T-helper 2 cell (primary cell): ENCODE measurements at regions not wholly inside any gene's neighbourhood (a gene's known extent, or its start where the extent isn't known, plus 50 kb on each side); places are given as distances from the start of the nearest gene placed in this dataset.
A peak's percentile ranks its signal among the peaks of the same experiment; 100 is the strongest.
"Not testable (repeated sequence)": the region's sequence is repeated elsewhere in the genome, so short reads cannot be mapped to it uniquely, and the experiment has no call there.

Experiments used
- DNase-seq, 5 experiments: peaks; one replicate each; pipeline versions ENCODE4 v3.0.0 to v3.0.0-alpha.2; 2012 to 2022

- no peak for DNase-seq
These were observed 69.5 kb downstream of the TPRA1 start for GRCh38 chr3:127520993-127521392.

GRCh38 chr3:127518456-127519081, 72.0 kb downstream of the TPRA1 start:
- no peak for DNase-seq

DNA sequence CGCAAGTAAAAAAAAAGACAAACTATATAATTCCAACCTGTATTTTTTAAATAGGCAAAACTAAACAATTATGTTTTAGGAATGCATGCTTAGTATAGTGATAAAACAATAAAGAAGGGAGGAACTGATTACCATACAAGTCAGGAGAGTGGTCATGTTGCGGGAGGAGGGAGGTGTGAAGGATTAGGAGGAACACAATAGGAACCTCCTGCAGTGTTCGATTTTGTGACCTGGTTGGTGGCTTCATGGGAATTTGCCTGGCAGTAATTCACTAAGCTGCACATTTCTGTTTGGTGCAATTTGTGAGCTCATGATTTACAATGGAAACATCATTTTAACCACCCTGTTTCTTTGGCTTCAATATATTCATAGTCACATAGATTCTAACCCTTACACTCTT, 78.3 kb downstream of the TPRA1 start:
- no peak for DNase-seq

- DNase-seq: no peak
These were observed 89.4 kb downstream of the TPRA1 start for GRCh38 chr3:127501177-127501576.

DNA sequence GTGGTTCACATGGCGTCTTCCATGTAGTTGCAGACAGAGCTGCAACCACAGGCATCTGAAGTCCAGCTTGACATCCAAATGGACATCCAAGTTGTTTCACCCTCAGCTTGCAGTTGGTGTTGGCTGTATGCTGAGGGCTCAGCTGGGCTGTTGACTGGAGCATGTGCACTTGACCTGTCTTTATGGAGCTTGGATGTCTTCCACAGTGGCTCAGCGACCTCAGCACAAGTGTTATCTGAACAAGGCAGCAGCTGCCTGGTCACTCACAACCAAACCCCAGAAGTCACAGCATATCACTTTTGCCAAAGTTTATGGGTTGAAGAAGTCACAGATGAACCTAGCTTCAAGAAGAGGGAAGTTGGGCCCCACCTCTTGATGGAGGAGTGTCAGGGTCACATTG, 92.9 kb downstream of the TPRA1 start:
- DNase-seq: no peak

DNA sequence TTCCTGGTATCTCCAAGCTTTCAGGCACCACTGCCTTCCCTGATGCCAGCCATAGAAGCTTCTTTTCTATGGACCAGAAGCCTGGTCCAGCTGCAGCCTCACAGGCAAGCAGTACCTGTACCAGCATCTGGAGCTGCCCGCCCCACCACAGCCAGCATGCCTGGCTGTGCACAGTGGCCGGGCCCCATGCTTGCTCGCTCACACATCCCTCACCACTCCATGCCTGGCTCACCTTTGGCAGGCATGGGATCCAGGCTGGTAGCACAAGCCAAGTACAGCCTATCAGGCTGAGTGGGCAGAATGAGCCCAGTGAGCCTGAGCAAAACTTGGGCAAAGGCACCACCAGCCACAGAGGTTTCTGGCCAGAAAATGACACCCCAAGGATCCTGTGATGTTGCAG, 93.4 kb downstream of the TPRA1 start:
- DNase-seq: no peak

DNA sequence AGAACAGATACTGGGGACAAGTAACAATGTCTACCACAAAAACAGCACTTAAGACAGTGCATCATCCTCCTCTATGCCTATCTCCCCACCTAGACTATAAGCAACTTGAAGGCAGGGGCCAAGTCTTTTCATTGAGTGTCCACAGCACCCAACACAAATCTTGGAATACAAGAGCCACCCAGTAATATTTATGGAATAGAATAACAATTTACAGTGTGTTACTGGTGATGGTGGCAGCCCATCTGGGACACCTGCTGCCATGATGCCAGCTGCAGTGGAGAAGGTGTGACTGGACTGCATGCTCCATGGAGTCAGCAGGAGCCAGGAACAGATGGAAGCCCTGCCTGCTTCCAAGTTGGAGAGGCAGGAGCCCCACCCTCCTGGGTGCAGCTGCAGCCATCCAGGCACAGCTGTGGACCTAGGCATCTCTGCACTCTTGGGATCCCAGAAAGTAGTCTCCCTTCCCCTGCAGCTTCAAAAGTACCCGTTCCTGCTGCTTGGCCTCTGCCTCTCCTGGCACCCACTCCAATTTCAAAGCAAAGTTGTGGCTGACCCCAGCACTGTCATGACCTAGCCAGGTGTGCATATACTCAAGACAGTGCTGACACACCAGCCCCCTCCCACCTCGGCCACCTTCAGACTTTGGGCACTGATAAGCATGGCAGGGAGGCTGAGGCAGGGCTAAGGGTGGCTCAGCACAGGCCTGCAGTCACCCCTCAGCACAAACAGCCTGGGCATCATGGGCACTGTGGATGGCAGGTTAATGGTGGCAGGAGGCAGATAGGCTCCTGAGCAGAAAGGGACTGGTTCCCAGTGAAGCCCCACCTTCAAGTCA, 94.5 kb downstream of the TPRA1 start:
- DNase-seq: no peak

GRCh38 chr3:127493924-127494646, 96.4 kb downstream of the TPRA1 start:
- no peak for DNase-seq

- no peak for DNase-seq
These were observed 98.1 kb downstream of the TPRA1 start for GRCh38 chr3:127492426-127492825.

DNA sequence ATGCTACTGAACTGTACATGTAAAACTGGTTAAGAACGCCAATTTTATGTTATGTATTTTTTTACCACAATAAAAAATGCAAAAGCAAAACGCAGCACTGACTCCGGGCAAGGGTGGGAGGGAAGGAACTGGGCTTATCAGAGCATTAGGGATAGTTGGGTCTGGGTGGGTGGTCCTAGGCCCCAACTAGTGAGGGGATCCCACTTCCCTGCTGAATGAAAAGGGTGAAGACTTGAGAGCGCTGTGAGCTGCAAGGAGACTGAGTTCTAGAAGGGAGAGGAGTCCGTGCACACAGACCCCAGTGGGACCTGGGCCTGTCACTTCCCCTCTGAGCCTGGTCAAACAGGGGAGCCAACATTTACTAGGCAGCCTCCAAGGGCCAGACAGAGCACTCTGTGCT, 98.6 kb downstream of the TPRA1 start:
- DNase-seq: no peak

DNA sequence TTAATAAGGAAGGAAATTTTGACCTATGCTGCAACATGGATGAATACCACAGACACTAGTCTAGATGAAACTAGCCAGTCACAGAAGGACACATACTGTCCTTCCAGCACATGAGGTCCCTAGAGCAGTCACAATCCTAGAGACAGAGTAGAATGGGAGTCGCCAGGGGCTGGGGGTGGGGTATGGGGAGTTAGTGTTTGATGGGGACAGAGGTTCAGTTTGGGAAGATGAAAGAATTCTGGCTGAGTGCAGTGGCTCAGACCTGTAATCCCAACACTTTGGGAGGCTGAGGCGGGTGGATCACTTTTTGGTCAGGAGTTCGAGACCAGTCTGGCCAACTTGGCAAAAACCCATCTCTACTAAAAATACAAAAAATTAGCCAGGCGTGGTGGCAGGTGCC, 99.2 kb downstream of the TPRA1 start:
- DNase-seq: no peak

DNA sequence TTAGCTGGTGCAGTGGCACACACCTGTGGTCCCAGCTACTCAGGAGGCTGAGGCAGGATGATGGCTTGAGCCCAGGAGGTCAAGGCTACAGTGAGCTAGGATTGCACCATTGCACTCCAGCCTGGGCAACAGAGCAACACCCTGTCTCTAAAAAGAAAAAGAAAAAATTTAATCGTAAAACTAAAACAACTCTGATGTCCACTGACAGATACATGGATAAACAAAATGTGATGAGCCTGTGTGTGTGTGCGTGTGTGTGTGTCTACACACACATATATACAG, 99.6 kb downstream of the TPRA1 start:
- not testable (repeated sequence) for DNase-seq

DNA sequence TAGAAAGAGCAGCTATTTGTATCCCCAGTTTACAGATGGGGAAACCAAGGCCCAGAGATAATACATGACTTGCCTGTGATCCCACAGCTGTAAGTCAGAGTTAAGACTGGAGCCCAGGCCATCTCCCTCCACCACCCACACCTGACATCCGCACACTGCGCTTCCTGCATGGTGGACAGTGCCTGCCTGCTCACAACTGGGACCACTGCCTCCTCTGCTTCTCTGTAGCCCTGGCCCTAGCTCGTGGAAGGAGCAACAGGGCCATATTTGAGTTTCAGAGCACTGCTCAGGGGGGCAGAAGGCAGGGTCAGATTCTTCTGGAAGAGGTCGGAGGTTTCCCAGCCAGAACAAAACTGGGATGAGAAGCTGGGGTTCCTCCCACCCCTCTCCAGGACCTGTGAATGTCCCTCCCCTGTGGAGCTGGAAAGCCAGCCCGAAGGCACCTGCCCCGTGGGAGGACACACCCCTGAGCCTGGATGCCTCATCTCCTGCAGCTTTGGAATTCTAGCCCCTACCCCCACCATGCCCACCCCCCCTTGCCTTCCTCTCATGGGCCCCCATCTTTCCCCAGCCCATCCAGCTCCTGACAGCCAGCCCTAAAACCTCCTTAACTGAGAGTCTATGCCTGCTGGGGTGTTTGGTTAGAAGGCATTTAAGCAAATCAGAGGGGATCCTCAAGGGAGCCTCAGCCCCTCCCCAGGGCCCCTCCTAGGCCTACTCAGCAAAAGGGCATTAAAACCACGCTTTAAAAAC, 100.1 kb downstream of the TPRA1 start:
- DNase-seq: no peak

DNA sequence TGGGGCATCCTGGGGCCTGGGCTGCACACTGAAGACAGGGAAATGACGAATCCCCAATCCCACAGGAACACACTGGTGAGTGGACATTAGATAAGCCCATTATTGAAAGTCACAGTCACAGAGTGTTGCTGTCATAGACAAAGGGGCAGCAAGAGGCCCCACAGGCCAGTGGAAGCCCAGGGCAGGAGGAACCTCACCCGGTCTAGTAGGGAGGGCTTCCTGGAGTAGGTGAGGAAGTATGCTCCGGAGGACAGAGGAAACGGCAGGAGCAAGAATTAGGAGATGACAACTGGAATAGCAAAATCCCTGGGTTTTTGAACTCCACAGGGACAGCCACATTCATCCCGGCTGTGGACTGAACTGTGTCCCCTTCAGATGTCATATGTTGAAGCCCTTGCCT, 101.2 kb downstream of the TPRA1 start:
- no peak for DNase-seq

GRCh38 chr3:127488740-127489139, 101.8 kb downstream of the TPRA1 start:
- DNase-seq: no peak

- DNase-seq: no peak
These were observed 102.3 kb downstream of the TPRA1 start for GRCh38 chr3:127488141-127488672.

DNA sequence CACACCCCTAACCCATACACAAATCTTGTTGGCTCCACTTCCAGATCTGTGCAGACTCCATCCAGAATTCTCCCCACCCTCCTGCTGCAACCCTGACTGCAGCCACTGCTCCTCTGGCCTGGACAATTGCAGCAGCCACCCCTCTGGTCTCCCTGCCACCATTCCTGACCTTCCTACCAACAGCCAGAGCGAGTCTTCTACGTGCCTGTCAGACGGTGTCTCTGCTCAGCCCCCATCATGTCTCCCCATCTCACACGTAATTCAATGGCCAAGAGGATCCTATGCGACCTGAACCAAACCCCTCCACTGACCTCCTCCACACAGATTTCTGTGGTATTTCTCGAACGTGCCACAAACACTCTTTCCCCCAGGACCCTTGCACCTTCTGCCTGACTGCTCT, 103.3 kb downstream of the TPRA1 start:
- DNase-seq: no peak

GRCh38 chr3:127486321-127486944, 104.1 kb downstream of the TPRA1 start:
- DNase-seq: no peak

GRCh38 chr3:127485396-127486170, 105.0 kb downstream of the TPRA1 start:
- DNase-seq: peak in 1 of 5 experiments; percentile 38

GRCh38 chr3:127484601-127485388, 105.7 kb downstream of the TPRA1 start:
- peak in 1 of 5 experiments; percentile 90 for DNase-seq
